ENCODE measurements at regions not wholly inside any gene's neighbourhood (a gene's known extent, or its start where the extent isn't known, plus 50 kb on each side); places are given as distances from the start of the nearest gene placed in this dataset.

DNA sequence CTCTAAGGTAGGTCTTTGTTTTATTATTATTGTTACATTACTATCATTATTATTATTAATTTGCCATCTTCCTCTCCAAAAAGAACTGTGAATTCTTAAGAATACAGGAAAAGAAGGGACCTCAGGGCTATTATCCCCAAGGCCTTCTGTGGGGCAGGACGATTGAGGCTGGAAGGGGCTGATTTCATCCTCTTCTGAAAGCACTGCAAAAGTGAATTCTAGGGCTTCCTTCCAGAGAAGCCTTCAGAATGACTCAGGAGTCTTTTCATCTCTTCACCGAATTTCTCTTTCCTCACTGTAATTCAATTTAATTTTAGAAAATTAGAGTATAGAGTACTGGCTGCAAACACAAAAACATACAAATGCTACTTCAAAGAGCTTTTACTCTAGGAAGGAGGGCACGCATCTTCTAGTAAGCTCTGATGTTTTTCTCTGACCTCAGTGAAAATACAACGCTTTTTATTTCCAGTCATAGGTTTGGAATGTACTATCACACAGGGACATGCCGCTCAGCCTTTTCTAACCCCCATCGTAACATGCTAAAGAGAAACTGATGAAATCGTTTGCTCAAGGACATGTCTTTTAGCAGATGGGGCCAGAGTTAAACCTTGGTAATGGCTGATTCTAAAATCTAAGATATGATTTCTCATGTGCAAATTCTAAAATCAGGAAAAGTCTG lies 280.2 kb upstream of the PITRM1 start:
- DNase-seq, result no peak

- no peak for DNase-seq
Observed at GRCh38 chr10:3452173-3452626, 279.6 kb upstream of the PITRM1 start.

DNA sequence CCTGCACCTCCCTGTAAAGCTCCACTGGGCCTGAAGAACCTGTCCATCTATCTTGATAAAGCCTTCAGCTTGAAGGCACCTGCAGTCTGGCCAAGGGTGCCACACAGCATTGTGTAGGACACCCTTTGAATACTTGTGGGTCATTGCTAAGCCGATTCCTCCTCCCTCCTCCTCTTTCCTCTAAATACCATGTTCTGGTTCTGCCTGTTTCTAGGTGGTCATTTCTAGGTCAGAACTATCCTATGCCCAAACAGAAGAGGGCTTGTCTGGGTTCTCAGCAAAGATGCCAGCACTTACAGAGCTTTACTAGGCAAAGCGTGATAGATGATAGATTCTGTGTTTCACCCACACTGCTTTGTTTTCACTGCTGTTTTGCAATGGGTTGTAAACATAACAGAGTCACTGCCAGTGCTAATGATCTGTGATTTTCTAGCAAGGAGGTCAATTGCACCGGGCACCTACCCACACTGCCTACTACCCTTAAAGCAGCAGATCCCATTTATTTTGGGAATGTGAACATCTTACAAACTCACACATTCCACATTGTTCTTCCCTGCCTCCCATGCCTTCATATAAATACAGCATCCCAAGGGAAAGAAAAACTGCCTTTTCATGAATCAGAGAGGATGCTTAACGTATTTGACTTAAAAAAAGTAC lies 279.1 kb upstream of the PITRM1 start:
- no peak for DNase-seq

DNA sequence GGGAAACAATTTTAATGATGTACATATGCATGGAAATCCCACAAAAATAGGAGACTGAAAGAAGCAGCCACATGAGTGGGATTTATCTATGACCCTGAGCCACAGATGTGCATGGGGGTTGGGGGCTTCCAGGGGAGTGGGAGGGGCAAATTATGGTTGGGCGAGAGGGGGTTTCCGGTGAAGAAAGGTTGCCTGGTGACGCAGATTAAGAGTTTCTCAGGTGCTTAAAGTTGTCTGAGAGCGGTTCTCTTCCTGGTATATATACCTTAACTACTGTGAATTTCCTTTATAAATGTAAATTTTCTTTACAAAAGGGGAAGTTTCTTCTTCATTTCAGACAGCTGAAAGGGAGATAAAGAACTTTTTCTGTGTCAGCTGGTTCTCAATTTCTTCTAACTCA lies 273.6 kb upstream of the PITRM1 start:
- DNase-seq, result no peak

DNA sequence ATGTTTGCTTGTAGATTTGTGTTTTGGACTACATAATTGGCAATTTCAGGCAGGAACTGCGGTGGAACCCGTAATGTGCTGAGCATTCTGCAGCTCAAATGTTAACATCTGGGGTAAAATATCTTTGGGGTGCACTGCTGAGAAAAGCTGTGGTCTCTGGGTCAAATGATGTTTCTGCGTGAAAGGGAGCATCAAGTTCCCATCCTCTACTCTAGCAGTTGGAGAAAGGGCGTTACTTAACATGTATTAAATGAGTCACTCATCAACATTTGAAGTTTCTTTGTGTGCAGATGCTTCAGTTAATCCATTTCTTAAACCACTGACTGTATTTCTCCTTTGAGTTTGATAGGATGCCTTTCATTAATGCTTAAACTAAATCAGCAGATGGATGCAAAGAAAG lies 273.1 kb upstream of the PITRM1 start:
- DNase-seq, result no peak

- no peak for DNase-seq
Observed at GRCh38 chr10:3442451-3442990, 269.9 kb upstream of the PITRM1 start.

- no peak for DNase-seq
Observed at GRCh38 chr10:3439183-3439582, 266.6 kb upstream of the PITRM1 start.

GRCh38 chr10:3438606-3439005 lies 266.0 kb upstream of the PITRM1 start:
- DNase-seq, result peak; percentile 65 to 79 (median 78)

DNA sequence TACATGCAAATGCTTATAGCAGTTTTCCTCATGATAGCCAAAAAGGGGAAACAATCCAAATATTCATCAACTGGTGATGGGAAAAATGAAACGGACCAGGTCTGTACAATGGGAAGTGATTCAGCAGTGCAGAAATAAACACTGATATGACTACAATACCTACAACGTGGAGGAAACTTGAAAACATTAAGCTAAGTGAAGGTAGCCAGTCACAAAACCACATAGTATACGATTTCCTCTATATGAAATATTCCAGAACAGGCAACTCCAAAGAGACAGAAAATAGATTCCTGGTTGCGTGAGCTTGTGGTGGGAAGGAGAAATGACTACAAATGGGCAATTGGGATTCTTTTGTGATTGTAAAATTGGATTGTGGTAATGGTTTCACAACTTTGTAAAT lies 263.1 kb upstream of the PITRM1 start:
- DNase-seq, result peak; percentile 15 to 44 (median 42)

DNA sequence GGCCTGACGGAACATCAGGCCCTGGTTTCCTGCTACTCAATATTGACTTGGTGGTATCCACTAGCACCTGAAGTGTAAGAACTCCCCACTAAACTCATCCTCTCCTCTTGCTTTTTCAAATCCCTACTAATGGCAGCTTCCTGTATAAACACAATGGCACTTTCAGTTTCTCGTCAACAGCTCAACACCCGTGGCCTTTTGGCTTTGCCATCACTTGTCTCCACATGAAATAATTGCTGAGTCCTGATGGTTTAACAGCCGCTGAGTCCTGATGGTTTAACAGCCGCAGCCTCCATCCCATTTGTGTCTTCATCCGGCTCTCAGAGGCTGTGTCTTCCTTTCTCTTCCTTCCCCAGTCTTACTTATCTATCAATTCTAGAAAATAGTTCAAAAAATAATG lies 261.4 kb upstream of the PITRM1 start:
- DNase-seq, result no peak

GRCh38 chr10:3433131-3433530 lies 260.5 kb upstream of the PITRM1 start:
- DNase-seq, result no peak

DNA sequence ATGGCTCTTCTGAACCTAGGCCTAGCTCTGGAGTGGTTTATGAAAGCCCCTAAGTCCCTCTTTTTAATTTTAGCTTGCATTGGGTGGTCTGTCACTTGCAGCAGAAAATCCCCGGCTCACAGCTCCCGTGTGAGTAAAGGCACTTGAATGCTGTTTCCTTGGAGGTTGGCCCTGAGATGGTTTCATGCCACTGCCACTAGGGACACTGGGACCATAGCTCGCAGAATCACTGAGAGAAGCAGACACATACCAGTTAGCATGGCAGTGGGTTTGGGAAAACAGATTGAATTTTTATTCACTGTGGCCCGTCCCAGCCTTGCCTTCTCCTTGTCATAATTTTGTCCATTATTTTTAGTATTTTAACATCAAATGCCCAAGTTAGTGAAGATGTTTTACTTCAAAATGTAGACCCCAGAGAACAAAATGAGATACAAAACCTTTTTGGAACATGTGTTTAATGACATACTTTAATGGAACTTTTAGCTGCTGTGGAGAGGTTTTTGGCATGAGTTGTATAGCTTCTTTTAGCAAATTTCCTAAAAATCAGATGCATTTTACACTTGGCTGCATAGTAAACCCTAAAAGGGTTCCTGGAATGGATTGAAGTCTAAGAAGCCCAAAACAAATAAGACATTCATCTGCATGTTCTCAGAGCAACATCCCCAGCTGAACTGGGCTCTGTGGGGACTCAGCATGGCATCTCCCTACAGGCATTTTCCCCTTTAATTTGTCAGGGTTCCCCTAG lies 259.7 kb upstream of the PITRM1 start:
- DNase-seq, result no peak

DNA sequence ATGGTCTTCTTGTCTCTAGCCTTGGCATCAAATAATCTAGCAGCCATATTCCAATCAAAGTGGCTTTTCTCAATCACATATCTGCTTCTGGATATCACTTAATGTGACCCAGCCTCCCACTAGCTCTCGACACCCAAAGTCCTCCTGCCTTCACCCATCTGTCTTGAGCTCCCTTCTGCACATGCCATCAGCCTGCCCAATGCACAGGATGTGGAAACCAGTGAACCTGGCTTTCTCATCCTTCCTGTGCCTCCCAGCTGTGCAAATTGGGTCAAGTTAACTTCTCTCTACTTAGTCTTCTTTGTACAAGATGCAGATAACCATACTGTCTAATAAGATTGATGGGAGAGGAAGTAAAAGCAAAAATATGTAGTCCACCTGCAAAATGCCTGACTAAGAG lies 257.9 kb upstream of the PITRM1 start:
- DNase-seq, result no peak

GRCh38 chr10:3429676-3430075 lies 257.1 kb upstream of the PITRM1 start:
- no peak for DNase-seq

DNA sequence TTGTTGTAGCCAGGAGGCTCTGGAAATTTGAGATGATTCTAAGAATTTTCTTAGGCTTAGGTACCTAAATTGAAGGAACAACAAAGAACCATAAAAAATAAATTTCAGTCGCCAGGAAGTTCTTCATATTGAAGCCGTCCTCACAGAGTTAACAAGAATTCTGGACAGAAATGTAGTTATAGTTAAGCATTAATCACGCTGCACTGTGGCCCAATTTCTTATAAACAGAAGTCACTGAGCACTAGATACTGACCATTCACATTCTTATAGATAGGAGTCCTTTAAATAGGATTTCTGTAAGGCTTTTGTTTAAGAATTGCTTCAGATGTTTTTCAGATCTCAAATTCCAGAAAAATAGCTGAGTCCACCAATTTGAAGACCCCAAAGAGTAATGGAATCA lies 256.2 kb upstream of the PITRM1 start:
- DNase-seq, result no peak

DNA sequence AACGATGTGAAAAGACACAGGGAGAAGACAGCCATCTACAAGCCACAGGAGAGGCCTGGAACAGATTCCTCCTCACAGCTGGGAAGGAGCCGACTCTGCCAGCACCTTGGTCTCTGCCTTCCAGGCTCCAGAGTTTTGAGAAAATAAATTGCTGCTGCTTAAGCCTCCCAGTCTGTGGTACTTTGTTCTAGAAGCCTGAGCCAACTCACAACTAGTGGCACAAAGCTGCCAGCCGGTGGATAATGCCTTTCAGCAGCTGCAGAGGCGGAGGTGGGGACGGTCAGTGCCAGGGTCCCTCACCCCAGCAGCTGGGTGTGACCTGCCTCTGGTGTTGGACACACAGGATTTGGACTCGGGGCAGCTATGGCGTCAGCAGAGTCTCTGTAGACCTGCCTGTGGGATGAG lies 255.4 kb upstream of the PITRM1 start:
- no peak for DNase-seq

- DNase-seq, result no peak
Observed at GRCh38 chr10:3427347-3427746, 254.8 kb upstream of the PITRM1 start.

- no peak for DNase-seq
Observed at GRCh38 chr10:3426190-3426845, 253.7 kb upstream of the PITRM1 start.

GRCh38 chr10:3425716-3426115 lies 253.1 kb upstream of the PITRM1 start:
- no peak for DNase-seq

GRCh38 chr10:3425261-3425660 lies 252.7 kb upstream of the PITRM1 start:
- no peak for DNase-seq

GRCh38 chr10:3424111-3424851 lies 251.7 kb upstream of the PITRM1 start:
- peak; percentile 74 to 81 (median 79) for DNase-seq

- DNase-seq, result no peak
Observed at GRCh38 chr10:3423384-3423783, 250.8 kb upstream of the PITRM1 start.

Measured in suppressor macrophage treated with lipopolysaccharide for 1 hour (primary cell).